ENCODE measurements at regions not wholly inside any gene's neighbourhood (a gene's known extent, or its start where the extent isn't known, plus 50 kb on each side); places are given as distances from the start of the nearest gene placed in this dataset.

GRCh38 chr2:66271777-66272176 lies 163.1 kb upstream of the MEIS1 start:
- Histone ChIP-seq H3K27ac (ENCODE audit: extremely low read length, insufficient read depth, low read length) (no peak overlapping the region), H3K27me3 (ENCODE audit: control insufficient read depth in 1 of 2, insufficient read depth in 2 of 2, low read length in 2 of 2) (no peaks in the 10 kb centered on the region), H3K9ac (ENCODE audit: insufficient read depth, low read depth, low read length) (no peak overlapping the region), H3K4me2 (ENCODE audit: low read depth, low read length) (no peak overlapping the region), H3K4me1 (ENCODE audit: insufficient read depth, low read length) (peaks cover 16% of the 10 kb centered on the region), H3K4me3 (replicated peaks in 1 of 3; ENCODE audit: insufficient read depth in 1 of 3, low read depth in 2 of 3, low read length in 3 of 3) (no peak overlapping the region), H2AFZ (ENCODE audit: low read length) (no peak overlapping the region), H3K79me2 (ENCODE audit: insufficient read depth, low read length) (no peaks in the 10 kb centered on the region), H4K20me1 (ENCODE audit: insufficient read depth, low read length) (no peaks in the 10 kb centered on the region), H3K36me3 (replicated peaks in 1 of 2; ENCODE audit: control insufficient read depth in 1 of 2, insufficient read depth in 2 of 2, low read length in 2 of 2) (no peaks in the 10 kb centered on the region), H3K9me3 (ENCODE audit: low read length) (no peaks in the 10 kb centered on the region)
- no TSS peak for BruUV-seq (replicated peaks)
- 0% methylated on average over 2 of the region's 2 CpGs for WGBS (ENCODE audit: low lambda C conversion rate)
- intact Hi-C loops (cut with micrococcal nuclease; ENCODE audit: unreplicated experiment) (no loop called here), in situ Hi-C loops (cut with HindIII; ENCODE audit: extremely low pct_ligation_motif_present, low pct_unique_long_range_greater_than_20kb) (no loop called here)
- no peak for ATAC-seq
- ChIA-PET POLR2A (no interaction called here), CTCF (ENCODE audit: low intra/inter-chr PET ratio, low total read pairs) (no interaction called here)
- no peak for FAIRE-seq
- DNase-seq (ENCODE audit: low spot score): no peak
- no peak for TF ChIP-seq ARID5B (CRISPR knock-in tag; IDR thresholded peaks at IDR 0.05)
- TF ChIP-seq HINFP (CRISPR knock-in tag; IDR thresholded peaks at IDR 0.05; ENCODE audit: low read depth): no peak
- TF ChIP-seq MTERF4 (CRISPR knock-in tag; IDR thresholded peaks at IDR 0.05): no peak
- TF ChIP-seq ZNF276 (CRISPR knock-in tag; IDR thresholded peaks at IDR 0.05; ENCODE audit: low read depth): no peak
- no peak for TF ChIP-seq SRSF4 (IDR thresholded peaks at IDR 0.05; ENCODE audit: low read depth, low read length, poor library complexity, severe bottlenecking)
- no peak for TF ChIP-seq ZNF12 (CRISPR knock-in tag; IDR thresholded peaks at IDR 0.05)
- no peak for TF ChIP-seq ISX (CRISPR knock-in tag; conservative IDR thresholded peaks at IDR 0.05)
- TF ChIP-seq MAZ (IDR thresholded peaks at IDR 0.05; ENCODE audit: borderline replicate concordance, low read depth, low read length): no peak
- TF ChIP-seq MAZ (CRISPR knock-in tag; IDR thresholded peaks at IDR 0.05; ENCODE audit: low read depth): no peak
- TF ChIP-seq ETV6 (CRISPR knock-in tag; conservative IDR thresholded peaks at IDR 0.05): no peak
- no peak for TF ChIP-seq ZNF124 (CRISPR knock-in tag; IDR thresholded peaks at IDR 0.05)
- TF ChIP-seq USF2 (IDR thresholded peaks at IDR 0.05; ENCODE audit: low read depth, low read length): no peak
- no peak for TF ChIP-seq USF2 (CRISPR knock-in tag; IDR thresholded peaks at IDR 0.05; ENCODE audit: borderline replicate concordance)
- no peak for TF ChIP-seq TCF12 (IDR thresholded peaks at IDR 0.05)
- TF ChIP-seq TCF12 (CRISPR knock-in tag; IDR thresholded peaks at IDR 0.05): no peak
- no peak for TF ChIP-seq ZNF234 (CRISPR knock-in tag; conservative IDR thresholded peaks at IDR 0.05)
